Endothelial cell (in vitro differentiated cells): ENCODE measurements at regions not wholly inside any gene's neighbourhood (a gene's known extent, or its start where the extent isn't known, plus 50 kb on each side); places are given as distances from the start of the nearest gene placed in this dataset.

Experiments used
- DNase-seq: peaks from one replicate; pipeline ENCODE4 v3.0.0; 2021; ENCODE audit warnings: low spot score
- H3K27ac Mint-ChIP-seq: one replicate; pipeline ENCODE4 v1.8.0; 2021; ENCODE audit warnings: mixed read lengths, inconsistent platforms; ENCODE audit not compliant: unreplicated experiment
- H3K27me3 Mint-ChIP-seq: one replicate; pipeline ENCODE4 v1.8.0; 2021; ENCODE audit warnings: mild to moderate bottlenecking, moderate library complexity, mixed read lengths, inconsistent platforms; ENCODE audit not compliant: unreplicated experiment
- H3K36me3 Mint-ChIP-seq: one replicate; pipeline ENCODE4 v1.8.0; 2021; ENCODE audit warnings: mild to moderate bottlenecking, low read depth, mixed read lengths, inconsistent platforms; ENCODE audit not compliant: unreplicated experiment
- H3K4me1 Mint-ChIP-seq: one replicate; pipeline ENCODE4 v1.8.0; 2021; ENCODE audit warnings: mild to moderate bottlenecking, mixed read lengths, inconsistent platforms; ENCODE audit not compliant: unreplicated experiment
- H3K4me3 Mint-ChIP-seq: one replicate; pipeline ENCODE4 v1.8.0; 2021; ENCODE audit warnings: mild to moderate bottlenecking, mixed read lengths, inconsistent platforms; ENCODE audit not compliant: unreplicated experiment
- H3K9me3 Mint-ChIP-seq: one replicate; pipeline ENCODE4 v1.8.0; 2021; ENCODE audit warnings: mixed read lengths, inconsistent platforms; ENCODE audit not compliant: unreplicated experiment
- TF ChIP-seq, protein P1 (sequence below): fragments of 200-600 bp; sonication (generic); IDR thresholded peaks from one replicate; pipeline ENCODE4 v1.5.0; 2021; ENCODE audit warnings: antibody characterized with exemption; ENCODE audit not compliant: unreplicated experiment

- Mint-ChIP-seq H3K9me3 (no peaks in the 10 kb centered on the region), H3K27ac (no peak overlapping the region), H3K27me3 (peaks cover 3% of the 10 kb centered on the region), H3K4me1 (peaks cover 3% of the 10 kb centered on the region), H3K4me3 (no peak overlapping the region), H3K36me3 (no peaks in the 10 kb centered on the region)
- no peak for DNase-seq
- TF ChIP-seq, protein P1, sequence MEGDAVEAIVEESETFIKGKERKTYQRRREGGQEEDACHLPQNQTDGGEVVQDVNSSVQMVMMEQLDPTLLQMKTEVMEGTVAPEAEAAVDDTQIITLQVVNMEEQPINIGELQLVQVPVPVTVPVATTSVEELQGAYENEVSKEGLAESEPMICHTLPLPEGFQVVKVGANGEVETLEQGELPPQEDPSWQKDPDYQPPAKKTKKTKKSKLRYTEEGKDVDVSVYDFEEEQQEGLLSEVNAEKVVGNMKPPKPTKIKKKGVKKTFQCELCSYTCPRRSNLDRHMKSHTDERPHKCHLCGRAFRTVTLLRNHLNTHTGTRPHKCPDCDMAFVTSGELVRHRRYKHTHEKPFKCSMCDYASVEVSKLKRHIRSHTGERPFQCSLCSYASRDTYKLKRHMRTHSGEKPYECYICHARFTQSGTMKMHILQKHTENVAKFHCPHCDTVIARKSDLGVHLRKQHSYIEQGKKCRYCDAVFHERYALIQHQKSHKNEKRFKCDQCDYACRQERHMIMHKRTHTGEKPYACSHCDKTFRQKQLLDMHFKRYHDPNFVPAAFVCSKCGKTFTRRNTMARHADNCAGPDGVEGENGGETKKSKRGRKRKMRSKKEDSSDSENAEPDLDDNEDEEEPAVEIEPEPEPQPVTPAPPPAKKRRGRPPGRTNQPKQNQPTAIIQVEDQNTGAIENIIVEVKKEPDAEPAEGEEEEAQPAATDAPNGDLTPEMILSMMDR, result no peak
Measured at GRCh38 chr15:81849289-81849688, 196.5 kb downstream of the MEX3B start.

DNA sequence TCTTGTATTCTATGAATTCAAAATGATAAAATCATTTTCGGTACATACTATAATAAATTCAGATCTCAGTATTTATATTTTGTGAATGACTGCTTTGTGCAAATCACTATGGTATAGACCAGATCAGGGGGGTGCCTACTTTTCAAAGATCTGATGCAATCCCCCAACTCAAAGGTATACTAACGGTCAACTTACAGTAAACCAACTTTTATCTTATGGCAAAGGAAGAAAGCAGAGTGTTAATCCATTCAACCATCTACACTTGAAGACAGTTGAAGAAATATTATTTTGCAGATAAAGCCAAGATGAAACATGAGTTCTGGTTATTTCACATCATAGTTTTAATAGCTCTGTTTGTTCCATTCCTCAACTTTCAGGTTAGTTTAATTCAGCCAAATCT is 197.1 kb downstream of the MEX3B start:
- no peak for DNase-seq
- Mint-ChIP-seq H3K27ac (no peak overlapping the region), H3K36me3 (no peaks in the 10 kb centered on the region)

GRCh38 chr15:81843757-81844407 is 201.9 kb downstream of the MEX3B start:
- no peak overlapping the region for H3K4me3 Mint-ChIP-seq
- TF ChIP-seq, protein P1, result no peak
- H3K9me3 Mint-ChIP-seq, result no peaks in the 10 kb centered on the region
- peaks cover 2% of the 10 kb centered on the region for H3K27me3 Mint-ChIP-seq
- H3K36me3 Mint-ChIP-seq, result no peaks in the 10 kb centered on the region
- no peak overlapping the region for H3K27ac Mint-ChIP-seq
- H3K4me1 Mint-ChIP-seq, result peaks cover 3% of the 10 kb centered on the region
- no peak for DNase-seq

More for the DNA sequence above, 197.1 kb downstream of the MEX3B start:
- Mint-ChIP-seq H3K27me3 (peaks cover 3% of the 10 kb centered on the region), H3K9me3 (no peaks in the 10 kb centered on the region), H3K4me1 (peaks cover 3% of the 10 kb centered on the region), H3K4me3 (no peak overlapping the region)
- TF ChIP-seq, protein P1, result no peak

DNA sequence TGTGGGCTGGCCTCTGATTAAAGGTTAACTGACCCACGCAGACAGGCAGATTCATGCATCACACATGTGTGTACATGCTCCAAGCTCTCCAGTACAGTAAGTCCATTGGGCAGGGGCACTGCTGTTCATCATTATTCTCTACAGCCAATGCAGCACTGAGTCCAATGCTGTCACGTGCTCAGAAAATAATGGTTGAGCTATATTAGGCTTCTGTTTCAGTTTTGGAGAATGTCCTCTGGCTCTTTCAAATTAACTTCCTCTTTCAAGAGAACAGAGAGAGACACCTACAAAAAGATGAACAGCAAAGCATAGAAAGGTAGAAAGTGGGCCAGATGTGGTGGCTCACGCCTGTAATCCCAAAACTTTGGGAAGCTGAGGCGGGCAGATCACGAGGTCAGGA is 202.6 kb downstream of the MEX3B start:
- Mint-ChIP-seq H3K27ac (no peak overlapping the region), H3K36me3 (no peaks in the 10 kb centered on the region), H3K9me3 (no peaks in the 10 kb centered on the region), H3K4me3 (no peak overlapping the region), H3K4me1 (peaks cover 3% of the 10 kb centered on the region), H3K27me3 (peaks cover 2% of the 10 kb centered on the region)
- TF ChIP-seq, protein P1, result no peak
- no peak for DNase-seq

- H3K9me3 Mint-ChIP-seq, result no peaks in the 10 kb centered on the region
- H3K36me3 Mint-ChIP-seq, result no peaks in the 10 kb centered on the region
- TF ChIP-seq, protein P1, result no peak
- no peaks in the 10 kb centered on the region for H3K4me1 Mint-ChIP-seq
- H3K4me3 Mint-ChIP-seq, result no peak overlapping the region
- H3K27ac Mint-ChIP-seq, result no peak overlapping the region
- DNase-seq, result no peak
- H3K27me3 Mint-ChIP-seq, result no peaks in the 10 kb centered on the region
Measured at GRCh38 chr15:81839387-81839786, 206.4 kb downstream of the MEX3B start.
